Liver (tissue), 8 donors: ENCODE measurements at regions not wholly inside any gene's neighbourhood (a gene's known extent, or its start where the extent isn't known, plus 50 kb on each side); places are given as distances from the start of the nearest gene placed in this dataset.

ENCODE experiments used
- DNase-seq: peaks from one replicate; pipeline ENCODE4 v3.0.0-alpha.2; 2017; ENCODE audit warnings: low spot score
- H3K27ac ChIP-seq, 2 donors: one replicate each; pipeline ENCODE4 v1.7.0; 2013; ENCODE audit warnings: inconsistent platforms in 2 of 2, low read length in 2 of 2, control low read depth in 1 of 2, low read depth in 1 of 2, mild to moderate bottlenecking in 1 of 2
- H3K27me3 ChIP-seq, 4 donors: one replicate each; pipeline versions ENCODE4 v1.6.1 to v1.7.0; 2013; ENCODE audit warnings: low read length in 3 of 4, inconsistent platforms in 1 of 4, mild to moderate bottlenecking in 1 of 4, moderate library complexity in 1 of 4; ENCODE audit not compliant: control insufficient read depth in 4 of 4, insufficient read depth in 4 of 4
- H3K36me3 ChIP-seq, 4 donors: one replicate each; pipeline versions ENCODE4 v1.6.1 to v1.7.0; 2013; ENCODE audit warnings: low read length in 3 of 4, mild to moderate bottlenecking in 3 of 4, low read depth in 1 of 4, moderate library complexity in 1 of 4; ENCODE audit not compliant: control insufficient read depth in 4 of 4, insufficient read depth in 3 of 4
- H3K4me1 ChIP-seq, 4 donors: one replicate each; pipeline versions ENCODE4 v1.6.1 to v1.7.0; 2013; ENCODE audit warnings: low read length in 3 of 4, mild to moderate bottlenecking in 3 of 4, moderate library complexity in 1 of 4; ENCODE audit not compliant: control insufficient read depth in 4 of 4, insufficient read depth in 4 of 4
- H3K4me3 ChIP-seq, 3 donors: one replicate each; pipeline versions ENCODE4 v1.6.1 to v1.7.0; 2013; ENCODE audit warnings: low read length in 3 of 3, control low read depth in 1 of 3, low read depth in 1 of 3, mild to moderate bottlenecking in 1 of 3
- H3K9ac ChIP-seq, 2 donors: one replicate each; pipeline ENCODE4 v1.7.0; 2013; ENCODE audit warnings: low read length in 2 of 2, mild to moderate bottlenecking in 2 of 2, moderate library complexity in 2 of 2, control low read depth in 1 of 2, low read depth in 1 of 2
- H3K9me3 ChIP-seq, 4 donors: one replicate each; pipeline versions ENCODE4 v1.6.1 to v1.7.0; 2013; ENCODE audit warnings: low read length in 3 of 4; ENCODE audit not compliant: control insufficient read depth in 4 of 4
- EGR1 ChIP-seq, 2 donors: IDR thresholded peaks; 2 replicates each; pipeline ENCODE4 v1.6.1; 2016 to 2018; ENCODE audit warnings: antibody characterized with exemption in 2 of 2, low read depth in 2 of 2
- FOXA1 ChIP-seq: IDR thresholded peaks from 2 replicates; pipeline ENCODE4 v1.6.1; 2016; ENCODE audit warnings: antibody characterized with exemption
- HNF4A ChIP-seq, 2 donors: conservative IDR thresholded peaks; 2 replicates each; pipeline ENCODE4 v1.6.1; 2016; ENCODE audit warnings: antibody characterized with exemption in 2 of 2, mild to moderate bottlenecking in 2 of 2
- HNF4G ChIP-seq: IDR thresholded peaks from 2 replicates; pipeline ENCODE4 v1.6.1; 2016; ENCODE audit warnings: antibody characterized with exemption
- JUND ChIP-seq, 2 donors: IDR thresholded peaks; 2 replicates each; pipeline ENCODE4 v1.6.1; 2016; ENCODE audit warnings: antibody characterized with exemption in 2 of 2
- NR2F2 ChIP-seq: IDR thresholded peaks from 2 replicates; pipeline ENCODE4 v1.6.1; 2016; ENCODE audit warnings: antibody characterized with exemption
- RAD21 ChIP-seq, 2 donors: IDR thresholded peaks; 2 replicates each; pipeline ENCODE4 v1.6.1; 2016; ENCODE audit warnings: antibody characterized with exemption in 2 of 2, mild to moderate bottlenecking in 2 of 2
- RXRA ChIP-seq, 2 donors: IDR thresholded peaks; 2 replicates each; pipeline ENCODE4 v1.6.1; 2017 to 2018; ENCODE audit warnings: antibody characterized with exemption in 2 of 2, mild to moderate bottlenecking in 1 of 2
- SP1 ChIP-seq: IDR thresholded peaks from 2 replicates; pipeline ENCODE4 v1.6.1; 2018; ENCODE audit warnings: antibody characterized with exemption, mild to moderate bottlenecking
- YY1 ChIP-seq: IDR thresholded peaks from 2 replicates; pipeline ENCODE4 v1.6.1; 2016; ENCODE audit warnings: antibody characterized with exemption, mild to moderate bottlenecking
- WGBS: extraction: QIAGEN DNeasy Blood & Tissue Kit; methylation state at CpG from one replicate; pipeline ENCODE4 v1.1.7; 2013; 5-methylcytosine and 5-hydroxymethylcytosine counted together
- TF ChIP-seq, protein P1 (sequence below): IDR thresholded peaks from 2 replicates; pipeline ENCODE4 v1.6.1; 2016; ENCODE audit warnings: antibody characterized with exemption, mild to moderate bottlenecking
- TF ChIP-seq, protein P2 (sequence below): IDR thresholded peaks from 2 replicates; pipeline ENCODE4 v1.6.1; 2016; ENCODE audit warnings: antibody characterized with exemption
- TF ChIP-seq, protein P3 (sequence below): fragments of 150-350 bp; IDR thresholded peaks from 2 replicates; pipeline ENCODE4 v1.5.1; 2017; ENCODE audit warnings: improper control_type of control experiment, low read depth, low read length; ENCODE audit not compliant: missing input control
- TF ChIP-seq, protein P4 (sequence below): IDR thresholded peaks from 2 replicates; pipeline ENCODE4 v1.6.1; 2016; ENCODE audit warnings: antibody characterized with exemption
- TF ChIP-seq, protein P5 (sequence below): IDR thresholded peaks from 2 replicates; pipeline ENCODE4 v1.6.1; 2016; ENCODE audit warnings: antibody characterized with exemption
- donor health status: healthy.
- donor health status: healthy.
- donor health status: healthy.
- donor health status: healthy.
- donor health status: healthy.

DNA sequence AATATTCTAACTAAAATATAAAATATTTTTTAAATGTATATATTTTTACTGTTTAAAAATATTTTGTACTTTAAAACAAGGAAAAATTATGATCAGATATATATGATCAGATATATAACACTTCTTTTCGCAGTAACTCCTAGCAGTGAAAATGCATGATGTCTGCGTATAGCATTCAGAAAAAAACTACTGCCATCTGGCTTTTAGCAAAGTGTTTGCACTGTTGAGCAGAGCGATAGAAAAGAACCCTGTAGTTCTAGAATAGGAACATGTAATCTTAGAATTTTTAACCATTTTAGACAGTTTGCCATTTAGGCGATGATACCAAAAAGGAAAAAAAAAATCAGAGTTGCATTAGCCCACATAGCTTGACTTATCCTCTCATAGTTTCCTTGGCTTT, 370.4 kb upstream of the ANO3 start:
- no peaks in the 10 kb centered on the region for H3K27me3 ChIP-seq
- no peaks in the 10 kb centered on the region for H3K4me1 ChIP-seq
- TF ChIP-seq RAD21 (IDR thresholded peaks at IDR 0.05) (no peak), YY1 (no peak), SP1 (no peak), RXRA (IDR thresholded peaks at IDR 0.05) (no peak), NR2F2 (no peak), JUND (IDR thresholded peaks at IDR 0.05) (no peak), HNF4G (no peak), HNF4A (conservative IDR thresholded peaks at IDR 0.05) (no peak), FOXA1 (no peak), EGR1 (IDR thresholded peaks at IDR 0.05; ENCODE audit: low read depth in 2 of 2) (no peak)
- TF ChIP-seq, protein P1, sequence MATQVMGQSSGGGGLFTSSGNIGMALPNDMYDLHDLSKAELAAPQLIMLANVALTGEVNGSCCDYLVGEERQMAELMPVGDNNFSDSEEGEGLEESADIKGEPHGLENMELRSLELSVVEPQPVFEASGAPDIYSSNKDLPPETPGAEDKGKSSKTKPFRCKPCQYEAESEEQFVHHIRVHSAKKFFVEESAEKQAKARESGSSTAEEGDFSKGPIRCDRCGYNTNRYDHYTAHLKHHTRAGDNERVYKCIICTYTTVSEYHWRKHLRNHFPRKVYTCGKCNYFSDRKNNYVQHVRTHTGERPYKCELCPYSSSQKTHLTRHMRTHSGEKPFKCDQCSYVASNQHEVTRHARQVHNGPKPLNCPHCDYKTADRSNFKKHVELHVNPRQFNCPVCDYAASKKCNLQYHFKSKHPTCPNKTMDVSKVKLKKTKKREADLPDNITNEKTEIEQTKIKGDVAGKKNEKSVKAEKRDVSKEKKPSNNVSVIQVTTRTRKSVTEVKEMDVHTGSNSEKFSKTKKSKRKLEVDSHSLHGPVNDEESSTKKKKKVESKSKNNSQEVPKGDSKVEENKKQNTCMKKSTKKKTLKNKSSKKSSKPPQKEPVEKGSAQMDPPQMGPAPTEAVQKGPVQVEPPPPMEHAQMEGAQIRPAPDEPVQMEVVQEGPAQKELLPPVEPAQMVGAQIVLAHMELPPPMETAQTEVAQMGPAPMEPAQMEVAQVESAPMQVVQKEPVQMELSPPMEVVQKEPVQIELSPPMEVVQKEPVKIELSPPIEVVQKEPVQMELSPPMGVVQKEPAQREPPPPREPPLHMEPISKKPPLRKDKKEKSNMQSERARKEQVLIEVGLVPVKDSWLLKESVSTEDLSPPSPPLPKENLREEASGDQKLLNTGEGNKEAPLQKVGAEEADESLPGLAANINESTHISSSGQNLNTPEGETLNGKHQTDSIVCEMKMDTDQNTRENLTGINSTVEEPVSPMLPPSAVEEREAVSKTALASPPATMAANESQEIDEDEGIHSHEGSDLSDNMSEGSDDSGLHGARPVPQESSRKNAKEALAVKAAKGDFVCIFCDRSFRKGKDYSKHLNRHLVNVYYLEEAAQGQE, result no peak
- TF ChIP-seq, protein P2, sequence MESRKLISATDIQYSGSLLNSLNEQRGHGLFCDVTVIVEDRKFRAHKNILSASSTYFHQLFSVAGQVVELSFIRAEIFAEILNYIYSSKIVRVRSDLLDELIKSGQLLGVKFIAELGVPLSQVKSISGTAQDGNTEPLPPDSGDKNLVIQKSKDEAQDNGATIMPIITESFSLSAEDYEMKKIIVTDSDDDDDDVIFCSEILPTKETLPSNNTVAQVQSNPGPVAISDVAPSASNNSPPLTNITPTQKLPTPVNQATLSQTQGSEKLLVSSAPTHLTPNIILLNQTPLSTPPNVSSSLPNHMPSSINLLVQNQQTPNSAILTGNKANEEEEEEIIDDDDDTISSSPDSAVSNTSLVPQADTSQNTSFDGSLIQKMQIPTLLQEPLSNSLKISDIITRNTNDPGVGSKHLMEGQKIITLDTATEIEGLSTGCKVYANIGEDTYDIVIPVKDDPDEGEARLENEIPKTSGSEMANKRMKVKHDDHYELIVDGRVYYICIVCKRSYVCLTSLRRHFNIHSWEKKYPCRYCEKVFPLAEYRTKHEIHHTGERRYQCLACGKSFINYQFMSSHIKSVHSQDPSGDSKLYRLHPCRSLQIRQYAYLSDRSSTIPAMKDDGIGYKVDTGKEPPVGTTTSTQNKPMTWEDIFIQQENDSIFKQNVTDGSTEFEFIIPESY, result no peak
- TF ChIP-seq, protein P3, sequence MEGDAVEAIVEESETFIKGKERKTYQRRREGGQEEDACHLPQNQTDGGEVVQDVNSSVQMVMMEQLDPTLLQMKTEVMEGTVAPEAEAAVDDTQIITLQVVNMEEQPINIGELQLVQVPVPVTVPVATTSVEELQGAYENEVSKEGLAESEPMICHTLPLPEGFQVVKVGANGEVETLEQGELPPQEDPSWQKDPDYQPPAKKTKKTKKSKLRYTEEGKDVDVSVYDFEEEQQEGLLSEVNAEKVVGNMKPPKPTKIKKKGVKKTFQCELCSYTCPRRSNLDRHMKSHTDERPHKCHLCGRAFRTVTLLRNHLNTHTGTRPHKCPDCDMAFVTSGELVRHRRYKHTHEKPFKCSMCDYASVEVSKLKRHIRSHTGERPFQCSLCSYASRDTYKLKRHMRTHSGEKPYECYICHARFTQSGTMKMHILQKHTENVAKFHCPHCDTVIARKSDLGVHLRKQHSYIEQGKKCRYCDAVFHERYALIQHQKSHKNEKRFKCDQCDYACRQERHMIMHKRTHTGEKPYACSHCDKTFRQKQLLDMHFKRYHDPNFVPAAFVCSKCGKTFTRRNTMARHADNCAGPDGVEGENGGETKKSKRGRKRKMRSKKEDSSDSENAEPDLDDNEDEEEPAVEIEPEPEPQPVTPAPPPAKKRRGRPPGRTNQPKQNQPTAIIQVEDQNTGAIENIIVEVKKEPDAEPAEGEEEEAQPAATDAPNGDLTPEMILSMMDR, result no peak
- TF ChIP-seq, protein P4, sequence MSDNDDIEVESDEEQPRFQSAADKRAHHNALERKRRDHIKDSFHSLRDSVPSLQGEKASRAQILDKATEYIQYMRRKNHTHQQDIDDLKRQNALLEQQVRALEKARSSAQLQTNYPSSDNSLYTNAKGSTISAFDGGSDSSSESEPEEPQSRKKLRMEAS, result no peak
- TF ChIP-seq, protein P5, sequence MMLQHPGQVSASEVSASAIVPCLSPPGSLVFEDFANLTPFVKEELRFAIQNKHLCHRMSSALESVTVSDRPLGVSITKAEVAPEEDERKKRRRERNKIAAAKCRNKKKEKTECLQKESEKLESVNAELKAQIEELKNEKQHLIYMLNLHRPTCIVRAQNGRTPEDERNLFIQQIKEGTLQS, result no peak
- H3K9ac ChIP-seq, result no peak overlapping the region
- H3K36me3 ChIP-seq, result no peaks in the 10 kb centered on the region
- no peak overlapping the region for H3K27ac ChIP-seq
- no peak overlapping the region for H3K4me3 ChIP-seq
- DNase-seq, result no peak
- H3K9me3 ChIP-seq, result no peaks in the 10 kb centered on the region
- 64% methylated on average over 4 of the region's 4 CpGs for WGBS
